AG20443 (cell line): ENCODE measurements at regions not wholly inside any gene's neighbourhood (a gene's known extent, or its start where the extent isn't known, plus 50 kb on each side); places are given as distances from the start of the nearest gene placed in this dataset.
"Not testable (repeated sequence)": the region's sequence is repeated elsewhere in the genome, so short reads cannot be mapped to it uniquely, and the experiment has no call there.

Source experiments
- DNase-seq: peaks from one replicate; pipeline ENCODE4 v3.0.0; 2012; ENCODE audit warnings: low spot score, mixed read lengths

- DNase-seq, result no peak
Measured at GRCh38 chr9:79447762-79448161, 124.0 kb upstream of the TLE4 start.

GRCh38 chr9:79452265-79452664 lies 119.5 kb upstream of the TLE4 start:
- DNase-seq, result no peak

GRCh38 chr9:79461712-79462111 lies 110.1 kb upstream of the TLE4 start:
- no peak for DNase-seq

- no peak for DNase-seq
Measured at GRCh38 chr9:79465156-79465555, 106.6 kb upstream of the TLE4 start.

- DNase-seq, result no peak
Measured at GRCh38 chr9:79469164-79469563, 102.6 kb upstream of the TLE4 start.

- no peak for DNase-seq
Measured at GRCh38 chr9:79470954-79471353, 100.8 kb upstream of the TLE4 start.

- peak; percentile 59 for DNase-seq
Measured at GRCh38 chr9:79471580-79472543, 99.9 kb upstream of the TLE4 start.

- no peak for DNase-seq
Measured at GRCh38 chr9:79473704-79474103, 98.1 kb upstream of the TLE4 start.

GRCh38 chr9:79477241-79477840 lies 94.4 kb upstream of the TLE4 start:
- DNase-seq, result no peak

- peak; percentile 22 for DNase-seq
Measured at GRCh38 chr9:79477955-79478771, 93.6 kb upstream of the TLE4 start.

GRCh38 chr9:79480639-79481038 lies 91.1 kb upstream of the TLE4 start:
- no peak for DNase-seq

GRCh38 chr9:79481846-79482477 lies 89.8 kb upstream of the TLE4 start:
- no peak for DNase-seq

GRCh38 chr9:79485258-79485657 lies 86.5 kb upstream of the TLE4 start:
- no peak for DNase-seq

- peak; percentile 68 for DNase-seq
Measured at GRCh38 chr9:79489261-79490000, 82.3 kb upstream of the TLE4 start.

- DNase-seq, result no peak
Measured at GRCh38 chr9:79490657-79491248, 81.0 kb upstream of the TLE4 start.

GRCh38 chr9:79492092-79493009 lies 79.4 kb upstream of the TLE4 start:
- DNase-seq, result no peak

- DNase-seq, result not testable (repeated sequence)
Measured at GRCh38 chr9:79500196-79500864, 71.4 kb upstream of the TLE4 start.

- DNase-seq, result no peak
Measured at GRCh38 chr9:79501546-79501945, 70.2 kb upstream of the TLE4 start.

- no peak for DNase-seq
Measured at GRCh38 chr9:79507801-79508200, 64.0 kb upstream of the TLE4 start.
